CD14-positive monocyte (primary cell): ENCODE measurements at regions not wholly inside any gene's neighbourhood (a gene's known extent, or its start where the extent isn't known, plus 50 kb on each side); places are given as distances from the start of the nearest gene placed in this dataset.

Experiments
- DNase-seq, 3 donors: peaks; one replicate each; pipeline ENCODE4 v3.0.0-alpha.2; 2011 to 2022
- H2AFZ ChIP-seq: 2 replicates; pipeline ENCODE4 v1.6.0; 2012; ENCODE audit warnings: mild to moderate bottlenecking, low read depth, low read length, inconsistent platforms; ENCODE audit not compliant: insufficient read depth, poor library complexity, severe bottlenecking
- H3K27ac ChIP-seq, 2 donors: 1 replicate in 1 of 2; 2 replicates in 1 of 2; pipeline ENCODE4 v1.5.1; 2012 to 2013; ENCODE audit warnings: low read length in 2 of 2, control low read depth in 1 of 2, inconsistent platforms in 1 of 2, low read depth in 1 of 2, mild to moderate bottlenecking in 1 of 2
- H3K27me3 ChIP-seq, 2 donors: one replicate each; pipeline versions ENCODE4 v1.6.0 to v1.6.1; 2011 to 2013; ENCODE audit warnings: low read length in 2 of 2; ENCODE audit not compliant: control insufficient read depth in 2 of 2, insufficient read depth in 2 of 2
- H3K36me3 ChIP-seq, 2 donors: replicated peaks in 1 of 2; 1 replicate in 1 of 2; 2 replicates in 1 of 2; pipeline versions ENCODE4 v1.5.1 to v1.6.1; 2012 to 2013; ENCODE audit warnings: low read length in 2 of 2, control low read depth in 1 of 2, inconsistent platforms in 1 of 2, mild to moderate bottlenecking in 1 of 2; ENCODE audit not compliant: insufficient read depth in 2 of 2, control insufficient read depth in 1 of 2
- H3K4me1 ChIP-seq, 2 donors: 1 replicate in 1 of 2; 2 replicates in 1 of 2; pipeline versions ENCODE4 v1.5.1 to v1.6.1; 2012 to 2013; ENCODE audit warnings: low read length in 2 of 2, control low read depth in 1 of 2, inconsistent platforms in 1 of 2, mild to moderate bottlenecking in 1 of 2, moderate library complexity in 1 of 2; ENCODE audit not compliant: insufficient read depth in 2 of 2, control insufficient read depth in 1 of 2
- H3K4me2 ChIP-seq: replicated peaks from 2 replicates; pipeline ENCODE3; 2012; ENCODE audit warnings: low read length, moderate library complexity, mild to moderate bottlenecking; ENCODE audit not compliant: poor library complexity, severe bottlenecking; ENCODE audit errors: extremely low read depth
- H3K4me3 ChIP-seq, 3 experiments: fragments of 200-600 bp in 1 of 3; sonication (generic) in 1 of 3; replicated peaks in 1 of 3; 1 replicate in 2 of 3; 2 replicates in 1 of 3; pipeline ENCODE4 v1.5.1; 2011 to 2013; ENCODE audit warnings: low read length in 3 of 3, mild to moderate bottlenecking in 3 of 3, control low read depth in 2 of 3, low read depth in 2 of 3, inconsistent platforms in 1 of 3, moderate library complexity in 1 of 3
- H3K79me2 ChIP-seq: 2 replicates; pipeline ENCODE4 v1.6.0; 2012; ENCODE audit warnings: mild to moderate bottlenecking, control low read depth, inconsistent platforms, low read length, moderate library complexity; ENCODE audit not compliant: insufficient read depth
- H3K9ac ChIP-seq: 2 replicates; pipeline ENCODE4 v1.6.0; 2017; ENCODE audit warnings: low read length, mild to moderate bottlenecking; ENCODE audit not compliant: insufficient read depth, poor library complexity, severe bottlenecking
- H3K9me3 ChIP-seq, 2 donors: replicated peaks in 1 of 2; 1 replicate in 1 of 2; 2 replicates in 1 of 2; pipeline versions ENCODE4 v1.5.1 to v1.6.1; 2012 to 2013; ENCODE audit warnings: low read length in 2 of 2, control low read depth in 1 of 2; ENCODE audit not compliant: control insufficient read depth in 1 of 2, insufficient read depth in 1 of 2
- H4K20me1 ChIP-seq: 2 replicates; pipeline ENCODE4 v1.6.0; 2012; ENCODE audit warnings: mild to moderate bottlenecking, low read length, control low read depth, moderate library complexity; ENCODE audit not compliant: insufficient read depth
- H3K27ac Mint-ChIP-seq, 7 donors: one replicate each; pipeline ENCODE4 v1.8.0; 2020; ENCODE audit warnings: mild to moderate bottlenecking in 7 of 7, mixed read lengths in 7 of 7, moderate library complexity in 6 of 7, inconsistent platforms in 2 of 7
- H3K27me3 Mint-ChIP-seq, 3 donors: one replicate each; pipeline ENCODE4 v1.8.0; 2021 to 2022; ENCODE audit warnings: low read depth in 3 of 3, mild to moderate bottlenecking in 3 of 3, mixed read lengths in 3 of 3, moderate library complexity in 3 of 3, inconsistent platforms in 1 of 3
- H3K36me3 Mint-ChIP-seq, 2 donors: one replicate each; pipeline ENCODE4 v1.8.0; 2020; ENCODE audit warnings: mixed read lengths in 2 of 2, inconsistent platforms in 1 of 2, mild to moderate bottlenecking in 1 of 2
- H3K4me1 Mint-ChIP-seq: one replicate; pipeline ENCODE4 v1.8.0; 2020; ENCODE audit warnings: mild to moderate bottlenecking, mixed read lengths
- H3K4me3 Mint-ChIP-seq, 2 donors: one replicate each; pipeline ENCODE4 v1.8.0; 2020; ENCODE audit warnings: mild to moderate bottlenecking in 2 of 2, mixed read lengths in 2 of 2, moderate library complexity in 1 of 2
- H3K9me3 Mint-ChIP-seq, 7 donors: one replicate each; pipeline ENCODE4 v1.8.0; 2020 to 2022; ENCODE audit warnings: mixed read lengths in 7 of 7, mild to moderate bottlenecking in 6 of 7, moderate library complexity in 6 of 7, inconsistent platforms in 2 of 7
- CTCF ChIP-seq: fragments of 200-600 bp; IDR thresholded peaks from one replicate; pipeline ENCODE4 v1.8.0; 2022; ENCODE audit warnings: antibody characterized with exemption, mild to moderate bottlenecking
- WGBS: methylation state at CpG from one replicate; pipeline ENCODE4 v1.1.5; 2013; ENCODE audit warnings: missing lambda C conversion rate; ENCODE audit not compliant: insufficient coverage; 5-methylcytosine and 5-hydroxymethylcytosine counted together
- intact Hi-C, 2 donors: fragments of 100-400 bp; cut with micrococcal nuclease; formaldehyde crosslinking; loops; one replicate each; pipeline versions ENCODE4 v1.15.0 to v1.15.1; 2023

GRCh38 chr11:80487952-80488351 lies 1047.1 kb upstream of the TENM4 start:
- Histone ChIP-seq H3K27ac (no peak overlapping the region), H3K9ac (no peak overlapping the region), H3K27me3 (no peaks in the 10 kb centered on the region), H2AFZ (no peak overlapping the region), H4K20me1 (no peaks in the 10 kb centered on the region), H3K36me3 (no peaks in the 10 kb centered on the region), H3K4me3 (no peak overlapping the region), H3K4me2 (no peak overlapping the region), H3K9me3 (peaks cover 0 to 5% of the 10 kb centered on the region in 2 donors), H3K79me2 (no peaks in the 10 kb centered on the region), H3K4me1 (no peaks in the 10 kb centered on the region)
- intact Hi-C loops, result no loop called here
- TF ChIP-seq CTCF, result no peak
- H3K36me3 Mint-ChIP-seq, result no peaks in the 10 kb centered on the region
- H3K27me3 Mint-ChIP-seq, result no peaks in the 10 kb centered on the region
- H3K27ac Mint-ChIP-seq, result no peak overlapping the region
- no peaks in the 10 kb centered on the region for H3K4me1 Mint-ChIP-seq
- H3K9me3 Mint-ChIP-seq, result peaks cover 0 to 11% (median 4%) of the 10 kb centered on the region in 7 donors
- no peak for DNase-seq
- no peak overlapping the region for H3K4me3 Mint-ChIP-seq

GRCh38 chr11:80486678-80487077 lies 1045.8 kb upstream of the TENM4 start:
- Histone ChIP-seq H2AFZ (no peak overlapping the region), H3K27ac (no peak overlapping the region), H3K9me3 (no peaks in the 10 kb centered on the region), H3K4me3 (no peak overlapping the region), H3K4me1 (no peaks in the 10 kb centered on the region), H4K20me1 (no peaks in the 10 kb centered on the region), H3K36me3 (no peaks in the 10 kb centered on the region), H3K9ac (no peak overlapping the region), H3K4me2 (no peak overlapping the region), H3K79me2 (no peaks in the 10 kb centered on the region), H3K27me3 (no peaks in the 10 kb centered on the region)
- Mint-ChIP-seq H3K4me1 (no peaks in the 10 kb centered on the region), H3K27ac (no peak overlapping the region), H3K9me3 (peaks cover 0 to 10% (median 4%) of the 10 kb centered on the region in 7 donors), H3K4me3 (no peak overlapping the region), H3K36me3 (no peaks in the 10 kb centered on the region), H3K27me3 (no peaks in the 10 kb centered on the region)
- no peak for TF ChIP-seq CTCF
- no CpG with 5 or more reads among the region's 4 CpGs for WGBS
- intact Hi-C loops, result no loop called here
- DNase-seq, result no peak
